ENCODE measurements at regions not wholly inside any gene's neighbourhood (a gene's known extent, or its start where the extent isn't known, plus 50 kb on each side); places are given as distances from the start of the nearest gene placed in this dataset.

GRCh38 chr3:71863563-71864190 lies 78.7 kb upstream of the PROK2 start:
- no peak for TF ChIP-seq CTCF (IDR thresholded peaks at IDR 0.05)
- no peak for TF ChIP-seq POLR2AphosphoS5 (IDR thresholded peaks at IDR 0.05)
- TF ChIP-seq POLR2A (IDR thresholded peaks at IDR 0.05) = no peak
- TF ChIP-seq EP300 (IDR thresholded peaks at IDR 0.05; ENCODE audit: low read depth) = no peak

All from transverse colon (tissue), 4 donors.